ENCODE measurements at regions not wholly inside any gene's neighbourhood (a gene's known extent, or its start where the extent isn't known, plus 50 kb on each side); places are given as distances from the start of the nearest gene placed in this dataset.

DNA sequence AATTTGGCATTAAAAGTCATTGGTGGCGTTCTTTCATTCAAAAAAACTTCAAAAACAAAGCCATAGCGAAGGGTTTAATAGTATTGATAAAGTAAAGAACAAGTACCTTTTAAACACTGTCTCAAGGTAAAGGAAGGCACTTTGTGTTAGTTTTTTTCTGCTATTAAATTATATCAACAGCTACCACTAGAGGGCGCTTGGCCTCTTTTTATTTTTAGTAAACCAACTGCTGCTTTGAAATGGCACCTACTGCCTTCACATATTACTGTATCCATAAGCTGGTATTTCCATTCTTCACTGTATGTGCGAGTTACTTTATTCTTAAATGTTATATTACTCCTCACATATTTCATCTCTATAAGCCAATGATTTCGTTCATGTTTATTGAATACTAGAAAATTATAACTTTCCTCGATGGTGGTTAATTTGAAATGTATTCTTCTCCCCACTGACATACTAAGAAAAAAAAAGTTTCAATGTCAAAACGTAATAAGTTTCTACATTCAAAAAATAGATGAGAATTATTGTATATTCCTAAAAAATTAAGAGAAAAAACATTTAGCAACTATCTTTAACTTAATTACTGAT, 125.7 kb upstream of the CXADR start:
- H3K4me2 ChIP-seq (ENCODE audit: low read length), result no peak overlapping the region
- no peak overlapping the region for H2AFZ ChIP-seq (ENCODE audit: low read depth, low read length)
- no peaks in the 10 kb centered on the region for H3K36me3 ChIP-seq (replicated peaks; ENCODE audit: low read depth, low read length)
- no peak overlapping the region for H3K27ac ChIP-seq (ENCODE audit: low read length)
- H3K4me1 ChIP-seq (ENCODE audit: low read length), result peaks cover 6% of the 10 kb centered on the region
- no peaks in the 10 kb centered on the region for H4K20me1 ChIP-seq (ENCODE audit: insufficient read depth, low read length)
- no peaks in the 10 kb centered on the region for H3K9me3 ChIP-seq (ENCODE audit: insufficient read depth, low read length)
- H3K9ac ChIP-seq (ENCODE audit: low read length), result no peak overlapping the region
- H3K79me2 ChIP-seq (ENCODE audit: low read length), result no peaks in the 10 kb centered on the region
- no peak overlapping the region for H3K4me3 ChIP-seq (ENCODE audit: low read length)
- TF ChIP-seq EZH2phosphoT487 (IDR thresholded peaks at IDR 0.05; ENCODE audit: low read depth), result no peak
- TF ChIP-seq, protein P1, sequence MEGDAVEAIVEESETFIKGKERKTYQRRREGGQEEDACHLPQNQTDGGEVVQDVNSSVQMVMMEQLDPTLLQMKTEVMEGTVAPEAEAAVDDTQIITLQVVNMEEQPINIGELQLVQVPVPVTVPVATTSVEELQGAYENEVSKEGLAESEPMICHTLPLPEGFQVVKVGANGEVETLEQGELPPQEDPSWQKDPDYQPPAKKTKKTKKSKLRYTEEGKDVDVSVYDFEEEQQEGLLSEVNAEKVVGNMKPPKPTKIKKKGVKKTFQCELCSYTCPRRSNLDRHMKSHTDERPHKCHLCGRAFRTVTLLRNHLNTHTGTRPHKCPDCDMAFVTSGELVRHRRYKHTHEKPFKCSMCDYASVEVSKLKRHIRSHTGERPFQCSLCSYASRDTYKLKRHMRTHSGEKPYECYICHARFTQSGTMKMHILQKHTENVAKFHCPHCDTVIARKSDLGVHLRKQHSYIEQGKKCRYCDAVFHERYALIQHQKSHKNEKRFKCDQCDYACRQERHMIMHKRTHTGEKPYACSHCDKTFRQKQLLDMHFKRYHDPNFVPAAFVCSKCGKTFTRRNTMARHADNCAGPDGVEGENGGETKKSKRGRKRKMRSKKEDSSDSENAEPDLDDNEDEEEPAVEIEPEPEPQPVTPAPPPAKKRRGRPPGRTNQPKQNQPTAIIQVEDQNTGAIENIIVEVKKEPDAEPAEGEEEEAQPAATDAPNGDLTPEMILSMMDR (IDR thresholded peaks at IDR 0.05; ENCODE audit: low read depth, low read length), result peak; percentile 66
- H3K27me3 ChIP-seq (ENCODE audit: low read depth, low read length), result no peaks in the 10 kb centered on the region

DNA sequence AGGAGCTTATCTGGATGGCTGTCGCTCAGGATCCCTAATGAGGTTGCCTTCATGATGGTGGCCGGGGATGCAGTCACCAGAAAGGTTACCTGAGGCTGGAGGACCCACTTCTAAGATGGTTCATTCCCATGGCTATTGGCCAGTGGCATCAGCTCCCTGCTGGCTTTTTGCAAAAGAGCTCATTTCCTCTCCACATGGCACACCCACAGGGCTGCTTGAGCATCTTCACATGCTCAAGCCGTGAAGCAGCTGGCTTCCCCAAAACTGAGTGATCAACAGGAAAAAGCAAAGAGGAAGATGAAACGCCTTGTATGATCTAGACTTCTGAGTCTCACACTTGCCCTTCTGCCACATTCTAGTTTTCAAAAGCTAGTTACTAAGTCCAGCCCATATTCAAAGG, 124.6 kb upstream of the CXADR start:
- no peaks in the 10 kb centered on the region for H3K9me3 ChIP-seq (ENCODE audit: insufficient read depth, low read length)
- no peak overlapping the region for H3K9ac ChIP-seq (ENCODE audit: low read length)
- no peak overlapping the region for H3K27ac ChIP-seq (ENCODE audit: low read length)
- H3K4me1 ChIP-seq (ENCODE audit: low read length), result peaks cover 6% of the 10 kb centered on the region
- no peaks in the 10 kb centered on the region for H4K20me1 ChIP-seq (ENCODE audit: insufficient read depth, low read length)
- no peak overlapping the region for H3K4me3 ChIP-seq (ENCODE audit: low read length)
- H2AFZ ChIP-seq (ENCODE audit: low read depth, low read length), result 0 out of 2 replicates have a peak overlapping the region, but pooled peaks have one; percentile 27
- H3K79me2 ChIP-seq (ENCODE audit: low read length), result no peaks in the 10 kb centered on the region
- TF ChIP-seq, protein P1 (IDR thresholded peaks at IDR 0.05; ENCODE audit: low read depth, low read length), result no peak
- TF ChIP-seq EZH2phosphoT487 (IDR thresholded peaks at IDR 0.05; ENCODE audit: low read depth), result no peak
- no peaks in the 10 kb centered on the region for H3K27me3 ChIP-seq (ENCODE audit: low read depth, low read length)
- H3K36me3 ChIP-seq (replicated peaks; ENCODE audit: low read depth, low read length), result no peaks in the 10 kb centered on the region
- H3K4me2 ChIP-seq (ENCODE audit: low read length), result no peak overlapping the region

DNA sequence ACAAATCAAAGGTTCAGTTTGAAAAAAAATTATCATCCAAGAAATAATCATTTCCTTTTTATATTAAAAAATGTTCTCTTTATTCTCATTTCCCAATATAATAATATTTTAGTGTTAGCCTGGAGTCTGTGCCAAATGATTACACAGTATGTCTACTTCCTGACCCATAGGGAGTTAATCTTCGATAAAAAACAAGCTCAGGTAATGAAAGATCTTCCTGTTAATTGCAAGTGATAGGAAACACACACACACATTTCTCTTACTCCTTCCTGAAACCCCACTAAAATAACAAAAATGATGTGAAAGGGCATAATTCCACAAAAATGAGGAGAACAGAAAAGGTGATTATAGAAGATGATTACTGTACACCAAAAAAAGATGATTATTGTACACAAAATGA, 123.5 kb upstream of the CXADR start:
- Histone ChIP-seq H3K27ac (ENCODE audit: low read length) (no peak overlapping the region), H3K4me2 (ENCODE audit: low read length) (no peak overlapping the region), H3K4me3 (ENCODE audit: low read length) (no peak overlapping the region), H3K9ac (ENCODE audit: low read length) (no peak overlapping the region), H3K9me3 (ENCODE audit: insufficient read depth, low read length) (no peaks in the 10 kb centered on the region), H3K4me1 (ENCODE audit: low read length) (peaks cover 6% of the 10 kb centered on the region), H3K27me3 (ENCODE audit: low read depth, low read length) (no peaks in the 10 kb centered on the region), H3K79me2 (ENCODE audit: low read length) (no peaks in the 10 kb centered on the region), H2AFZ (ENCODE audit: low read depth, low read length) (no peak overlapping the region), H3K36me3 (replicated peaks; ENCODE audit: low read depth, low read length) (no peaks in the 10 kb centered on the region), H4K20me1 (ENCODE audit: insufficient read depth, low read length) (no peaks in the 10 kb centered on the region)
- TF ChIP-seq, protein P1 (IDR thresholded peaks at IDR 0.05; ENCODE audit: low read depth, low read length), result no peak
- no peak for TF ChIP-seq EZH2phosphoT487 (IDR thresholded peaks at IDR 0.05; ENCODE audit: low read depth)

DNA sequence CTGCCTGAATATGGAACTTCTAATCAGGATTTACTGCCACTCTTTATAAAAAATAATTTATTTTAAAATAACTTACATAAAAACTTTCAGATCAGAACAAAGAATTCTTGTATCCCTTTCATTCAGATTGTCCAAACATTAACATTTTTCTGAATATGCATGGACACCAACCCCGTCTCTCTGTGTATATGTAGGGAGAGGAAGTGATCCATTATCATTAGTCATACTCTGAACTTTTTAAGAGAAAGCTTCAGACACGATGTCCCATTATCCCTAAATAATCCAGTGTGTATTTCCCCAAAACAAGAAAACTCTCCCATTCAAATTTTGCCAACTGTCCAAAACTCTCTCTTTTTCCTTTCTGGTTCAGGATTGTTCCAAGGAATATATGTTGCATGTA, 122.3 kb upstream of the CXADR start:
- TF ChIP-seq, protein P1 (IDR thresholded peaks at IDR 0.05; ENCODE audit: low read depth, low read length), result no peak
- no peak overlapping the region for H2AFZ ChIP-seq (ENCODE audit: low read depth, low read length)

More for the DNA sequence above, 122.3 kb upstream of the CXADR start:
- no peaks in the 10 kb centered on the region for H3K27me3 ChIP-seq (ENCODE audit: low read depth, low read length)
- H4K20me1 ChIP-seq (ENCODE audit: insufficient read depth, low read length), result no peaks in the 10 kb centered on the region
- no peaks in the 10 kb centered on the region for H3K79me2 ChIP-seq (ENCODE audit: low read length)
- H3K4me3 ChIP-seq (ENCODE audit: low read length), result no peak overlapping the region
- no peak overlapping the region for H3K27ac ChIP-seq (ENCODE audit: low read length)
- H3K4me1 ChIP-seq (ENCODE audit: low read length), result peaks cover 6% of the 10 kb centered on the region
- no peaks in the 10 kb centered on the region for H3K9me3 ChIP-seq (ENCODE audit: insufficient read depth, low read length)
- H3K4me2 ChIP-seq (ENCODE audit: low read length), result no peak overlapping the region
- H3K9ac ChIP-seq (ENCODE audit: low read length), result no peak overlapping the region
- H3K36me3 ChIP-seq (replicated peaks; ENCODE audit: low read depth, low read length), result no peaks in the 10 kb centered on the region
